GM23248 (cell line): ENCODE measurements at regions not wholly inside any gene's neighbourhood (a gene's known extent, or its start where the extent isn't known, plus 50 kb on each side); places are given as distances from the start of the nearest gene placed in this dataset.

ENCODE experiments used
- DNase-seq: peaks from one replicate; pipeline ENCODE4 v3.0.0-alpha.2; 2015
- H2AFZ ChIP-seq: fragments of 200-600 bp; sonication (generic); 2 replicates; pipeline ENCODE4 v1.6.1; 2016; ENCODE audit warnings: antibody characterized with exemption
- H3F3A ChIP-seq: fragments of 200-600 bp; sonication (generic); 2 replicates; pipeline ENCODE4 v1.6.1; 2016; ENCODE audit warnings: mild to moderate bottlenecking, antibody characterized with exemption, mixed run types; ENCODE audit not compliant: insufficient read depth
- H3K27ac ChIP-seq: fragments of 200-600 bp; sonication (generic); 2 replicates; pipeline ENCODE4 v1.5.1; 2016; ENCODE audit warnings: mild to moderate bottlenecking
- H3K27me3 ChIP-seq: fragments of 200-600 bp; sonication (generic); replicated peaks from 2 replicates; pipeline ENCODE4 v1.6.1; 2016; ENCODE audit warnings: mild to moderate bottlenecking; ENCODE audit not compliant: insufficient read depth
- H3K36me3 ChIP-seq: fragments of 200-600 bp; sonication (generic); 2 replicates; pipeline ENCODE4 v1.6.1; 2016; ENCODE audit warnings: low read depth, mild to moderate bottlenecking
- H3K4me1 ChIP-seq: fragments of 200-600 bp; sonication (generic); 2 replicates; pipeline ENCODE4 v1.6.1; 2016; ENCODE audit warnings: mild to moderate bottlenecking; ENCODE audit not compliant: insufficient read depth
- H3K4me2 ChIP-seq: fragments of 200-600 bp; sonication (generic); one replicate; pipeline ENCODE4 v1.6.1; 2016; ENCODE audit warnings: mild to moderate bottlenecking; ENCODE audit not compliant: unreplicated experiment
- H3K4me3 ChIP-seq: fragments of 200-600 bp; sonication (generic); 2 replicates; pipeline ENCODE4 v1.5.1; 2016; ENCODE audit warnings: mild to moderate bottlenecking
- H3K79me2 ChIP-seq: fragments of 200-600 bp; sonication (generic); 2 replicates; pipeline ENCODE4 v1.6.1; 2016; ENCODE audit warnings: mild to moderate bottlenecking; ENCODE audit not compliant: insufficient read depth
- H3K9ac ChIP-seq: fragments of 200-600 bp; sonication (generic); 2 replicates; pipeline ENCODE4 v1.6.1; 2016; ENCODE audit warnings: mild to moderate bottlenecking
- H3K9me2 ChIP-seq: fragments of 200-600 bp; sonication (generic); 2 replicates; pipeline ENCODE4 v1.6.1; 2016; ENCODE audit warnings: mixed run types, mild to moderate bottlenecking, moderate library complexity; ENCODE audit not compliant: insufficient read depth
- H3K9me3 ChIP-seq: fragments of 200-600 bp; sonication (generic); one replicate; pipeline ENCODE4 v1.6.1; 2017; ENCODE audit warnings: low read depth
- H4K20me1 ChIP-seq: fragments of 200-600 bp; sonication (generic); 2 replicates; pipeline ENCODE4 v1.6.0; 2016; ENCODE audit not compliant: insufficient read depth
- EZH2 ChIP-seq: fragments of 200-600 bp; sonication (generic); IDR thresholded peaks from 2 replicates; pipeline ENCODE4 v1.6.1; 2018; ENCODE audit warnings: antibody characterized with exemption, mild to moderate bottlenecking; ENCODE audit not compliant: insufficient read depth, poor library complexity, severe bottlenecking
- EZH2phosphoT487 ChIP-seq: fragments of 200-600 bp; sonication (generic); IDR thresholded peaks from 2 replicates; pipeline ENCODE4 v1.6.1; 2018; ENCODE audit warnings: antibody characterized with exemption, moderate library complexity, mild to moderate bottlenecking, low read depth; ENCODE audit not compliant: insufficient read depth
- WGBS, 2 experiments: methylation state at CpG; one replicate each; pipeline ENCODE4 v1.1.6; 2015 to 2017; ENCODE audit warnings: low lambda C conversion rate in 2 of 2, low coverage in 1 of 2; ENCODE audit errors: missing lambda C conversion rate in 2 of 2; 5-methylcytosine and 5-hydroxymethylcytosine counted together
- in situ Hi-C: fragments of 300-500 bp; cut with MboI; formaldehyde crosslinking; loops from 2 replicates; pipeline ENCODE4 v1.15.0; 2020

DNA sequence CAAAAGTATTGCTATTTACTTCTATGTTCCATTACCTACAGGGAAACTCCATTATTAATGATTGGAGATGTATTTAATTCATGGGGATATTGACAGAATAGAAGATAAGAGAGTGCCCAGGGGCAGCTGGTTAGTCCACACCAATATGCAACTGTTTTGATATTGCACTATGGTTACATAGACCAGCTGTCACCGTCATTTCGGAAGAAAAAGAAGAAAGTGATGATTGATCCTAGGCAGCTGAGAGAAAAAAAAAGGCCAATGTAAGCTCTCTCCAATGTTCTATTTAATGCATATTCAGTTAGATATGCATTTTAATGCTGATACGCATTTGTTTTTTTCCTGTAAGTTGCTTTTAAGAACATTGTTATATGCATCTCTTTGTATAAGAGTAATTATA, 1367.2 kb downstream of the KCNT2 start:
- H3F3A ChIP-seq = no peaks in the 10 kb centered on the region
- H2AFZ ChIP-seq = no peak overlapping the region
- no peak overlapping the region for H3K9ac ChIP-seq
- H3K4me1 ChIP-seq = no peaks in the 10 kb centered on the region
- WGBS, 2 experiments = 83 to 92% methylated on average over 3 of the region's 3 CpGs
- H3K4me2 ChIP-seq = no peak overlapping the region
- H3K36me3 ChIP-seq = no peaks in the 10 kb centered on the region
- no peaks in the 10 kb centered on the region for H3K9me2 ChIP-seq
- in situ Hi-C loops = no loop called here
- no peaks in the 10 kb centered on the region for H3K9me3 ChIP-seq
- H4K20me1 ChIP-seq = no peaks in the 10 kb centered on the region
- no peaks in the 10 kb centered on the region for H3K79me2 ChIP-seq
- H3K4me3 ChIP-seq = no peak overlapping the region
- H3K27me3 ChIP-seq = no peaks in the 10 kb centered on the region
- no peak overlapping the region for H3K27ac ChIP-seq
- no peak for DNase-seq
- TF ChIP-seq EZH2 = no peak
- TF ChIP-seq EZH2phosphoT487 = no peak

DNA sequence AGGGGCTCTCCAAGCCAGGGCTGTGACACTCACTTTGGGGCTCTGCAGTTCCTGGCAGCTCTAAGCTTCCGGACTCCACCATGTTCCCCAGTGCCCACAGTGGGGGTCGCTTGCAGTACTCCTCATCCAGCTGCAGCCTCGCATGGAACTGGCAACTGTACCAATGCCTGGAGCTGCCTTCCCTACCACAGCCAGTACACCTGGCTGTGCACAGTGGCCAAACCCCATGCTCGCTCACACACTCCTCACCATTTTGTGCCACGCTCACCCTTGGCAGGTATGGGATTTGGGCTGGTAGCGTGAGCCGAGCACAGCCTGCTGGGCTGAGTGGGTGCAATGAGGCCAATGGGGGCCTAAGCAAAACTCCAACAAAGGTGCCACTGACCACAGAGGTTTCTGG, 1369.9 kb downstream of the KCNT2 start:
- Histone ChIP-seq H3K27ac (no peak overlapping the region), H3K27me3 (no peaks in the 10 kb centered on the region), H3K9me2 (no peaks in the 10 kb centered on the region), H2AFZ (no peak overlapping the region), H3K9me3 (no peaks in the 10 kb centered on the region), H3K79me2 (no peaks in the 10 kb centered on the region), H3F3A (no peaks in the 10 kb centered on the region), H3K4me3 (no peak overlapping the region), H4K20me1 (no peaks in the 10 kb centered on the region), H3K36me3 (no peaks in the 10 kb centered on the region), H3K4me2 (no peak overlapping the region), H3K4me1 (no peaks in the 10 kb centered on the region), H3K9ac (no peak overlapping the region)
- 56 to 68% methylated on average over 7 of the region's 7 CpGs for WGBS, 2 experiments
- in situ Hi-C loops = no loop called here
- DNase-seq = no peak
- TF ChIP-seq EZH2 = no peak
- no peak for TF ChIP-seq EZH2phosphoT487

DNA sequence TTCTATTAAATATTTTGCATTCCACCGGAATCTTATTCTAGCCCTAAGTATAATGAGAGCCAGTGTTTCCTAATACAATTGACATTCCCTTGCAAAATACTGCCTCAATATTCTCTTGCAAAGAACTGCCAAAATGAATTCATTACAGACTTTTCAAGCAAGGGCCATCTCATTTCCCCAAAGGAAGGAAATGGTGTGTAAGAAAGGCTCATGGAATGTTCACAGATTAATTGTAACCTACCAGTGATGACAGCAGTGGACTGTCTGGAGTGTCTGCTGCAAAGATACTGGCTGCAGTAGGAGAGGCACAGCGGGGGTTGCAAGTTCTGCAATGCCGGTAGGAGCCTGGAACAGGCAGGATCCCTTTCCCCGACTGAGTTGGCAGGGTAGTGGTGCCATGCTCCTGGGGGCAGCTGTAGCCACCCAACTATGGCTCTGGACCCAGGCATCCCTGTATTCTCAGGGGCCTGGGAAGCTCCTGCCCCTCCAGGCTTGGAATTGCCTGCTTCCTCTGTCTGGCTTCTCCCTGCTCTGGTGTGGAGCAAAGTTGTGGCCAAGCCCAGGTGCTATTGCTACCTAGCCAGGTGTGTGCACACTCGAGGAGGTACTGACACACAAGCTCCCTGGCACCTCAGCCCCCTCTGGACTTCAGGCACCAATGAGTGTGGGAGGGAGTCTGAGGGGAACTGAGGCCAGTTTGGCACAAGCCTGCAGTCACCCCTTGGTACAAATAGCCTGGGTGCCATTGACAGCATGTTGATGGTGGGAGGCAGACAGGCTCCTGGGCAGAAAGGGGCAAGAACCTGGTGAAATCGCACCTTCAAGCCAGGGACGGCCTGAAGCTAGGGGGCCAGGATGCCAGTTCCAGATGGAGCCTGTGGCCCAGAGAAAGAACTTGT, 1371.0 kb downstream of the KCNT2 start:
- DNase-seq = peak; percentile 25
- in situ Hi-C loops = no loop called here
- no peaks in the 10 kb centered on the region for H3K36me3 ChIP-seq
- no peak overlapping the region for H3K9ac ChIP-seq
- H3K79me2 ChIP-seq = no peaks in the 10 kb centered on the region
- H2AFZ ChIP-seq = no peak overlapping the region
- no peaks in the 10 kb centered on the region for H3F3A ChIP-seq
- no peaks in the 10 kb centered on the region for H3K9me2 ChIP-seq
- H3K4me3 ChIP-seq = no peak overlapping the region
- no peaks in the 10 kb centered on the region for H3K27me3 ChIP-seq
- H3K4me2 ChIP-seq = no peak overlapping the region
- TF ChIP-seq EZH2 = no peak
- TF ChIP-seq EZH2phosphoT487 = no peak
- 23 to 33% methylated on average over 7 of the region's 7 CpGs for WGBS, 2 experiments
- H4K20me1 ChIP-seq = no peaks in the 10 kb centered on the region
- H3K9me3 ChIP-seq = no peaks in the 10 kb centered on the region
- no peaks in the 10 kb centered on the region for H3K4me1 ChIP-seq
- no peak overlapping the region for H3K27ac ChIP-seq

DNA sequence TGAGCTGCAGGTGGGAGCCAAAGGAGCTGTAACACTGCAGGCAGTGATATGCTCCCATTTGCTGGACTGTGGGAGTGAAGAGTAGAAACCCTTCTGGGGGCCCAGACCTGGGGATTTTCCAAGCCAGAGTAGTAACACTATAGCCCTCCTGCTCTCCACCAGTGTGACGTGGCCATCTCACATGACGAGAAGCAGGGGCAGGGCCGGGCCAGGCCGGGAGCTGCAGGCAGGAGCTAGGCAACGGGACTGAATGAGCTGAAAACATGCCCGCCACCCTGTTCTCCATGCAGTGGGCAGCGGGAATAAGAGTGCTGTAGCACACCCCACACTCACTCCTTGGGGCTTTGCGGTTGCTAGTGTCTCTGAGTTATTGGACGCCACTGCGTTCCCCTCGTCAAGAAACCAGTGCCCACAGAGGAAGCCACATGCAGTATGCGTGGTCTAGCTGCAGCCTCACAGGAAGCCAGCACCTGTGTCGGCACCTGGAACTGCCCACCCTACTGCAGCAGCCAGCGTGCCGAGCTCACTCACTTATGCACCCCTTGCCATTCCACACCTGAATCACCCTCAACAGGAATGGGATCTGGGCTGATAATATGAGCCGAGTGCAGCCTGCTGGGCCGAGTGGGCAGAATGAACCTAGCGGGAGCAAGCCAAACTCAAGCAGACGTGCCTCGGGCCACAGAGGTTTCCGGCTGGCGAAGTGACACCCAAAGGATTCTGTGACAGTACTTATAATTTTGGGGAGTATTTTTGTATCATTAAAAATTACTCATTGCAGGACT, 1389.6 kb downstream of the KCNT2 start:
- no peak for DNase-seq
- no peaks in the 10 kb centered on the region for H3F3A ChIP-seq
- no peak overlapping the region for H3K4me3 ChIP-seq
- H3K27ac ChIP-seq = no peak overlapping the region
- H3K4me1 ChIP-seq = no peaks in the 10 kb centered on the region
- no peaks in the 10 kb centered on the region for H4K20me1 ChIP-seq
- TF ChIP-seq EZH2phosphoT487 (no peak), EZH2 (no peak)
- no peaks in the 10 kb centered on the region for H3K36me3 ChIP-seq
- WGBS, 2 experiments = 62 to 67% methylated on average over 21 to 22 of the region's 22 CpGs
- no peak overlapping the region for H3K4me2 ChIP-seq
- in situ Hi-C loops = no loop called here
- H3K9ac ChIP-seq = no peak overlapping the region
- no peaks in the 10 kb centered on the region for H3K9me2 ChIP-seq
- no peaks in the 10 kb centered on the region for H3K9me3 ChIP-seq
- H2AFZ ChIP-seq = no peak overlapping the region
- no peaks in the 10 kb centered on the region for H3K79me2 ChIP-seq
- H3K27me3 ChIP-seq = no peaks in the 10 kb centered on the region
